Keratinocyte (primary cell): ENCODE measurements at regions not wholly inside any gene's neighbourhood (a gene's known extent, or its start where the extent isn't known, plus 50 kb on each side); places are given as distances from the start of the nearest gene placed in this dataset.
"Not testable (repeated sequence)": the region's sequence is repeated elsewhere in the genome, so short reads cannot be mapped to it uniquely, and the experiment has no call there.

Source experiments
- DNase-seq: peaks from one replicate; pipeline ENCODE4 v3.0.0-alpha.2; 2011; ENCODE audit warnings: low read depth, missing footprints, low spot score
- FAIRE-seq: peaks from 2 replicates; lab custom pipeline; 2011; peaks lifted over from hg19 to GRCh38; lab: Jason Lieb, UNC
- H2AFZ ChIP-seq: 2 replicates; pipeline ENCODE4 v1.6.0; 2012; ENCODE audit warnings: low read length, control low read depth, inconsistent platforms; ENCODE audit not compliant: control insufficient read depth
- H3K27ac ChIP-seq: 2 replicates; pipeline ENCODE4 v1.5.1; 2011; ENCODE audit warnings: low read length; ENCODE audit not compliant: control insufficient read depth, insufficient read depth
- H3K27me3 ChIP-seq: 3 replicates; pipeline ENCODE4 v1.6.0; 2011; ENCODE audit warnings: low read length; ENCODE audit not compliant: control insufficient read depth, insufficient read depth; ENCODE audit errors: extremely low read depth
- H3K36me3 ChIP-seq, 2 experiments: 2 replicates in 1 of 2; 3 replicates in 1 of 2; pipeline ENCODE4 v1.5.1; 2011; ENCODE audit warnings: low read length in 2 of 2, mild to moderate bottlenecking in 1 of 2; ENCODE audit not compliant: control insufficient read depth in 2 of 2, insufficient read depth in 2 of 2; ENCODE audit errors: extremely low read depth in 1 of 2
- H3K4me1 ChIP-seq: 3 replicates; pipeline ENCODE4 v1.5.1; 2011; ENCODE audit warnings: low read length; ENCODE audit not compliant: control insufficient read depth, insufficient read depth; ENCODE audit errors: extremely low read depth
- H3K4me2 ChIP-seq: 3 replicates; pipeline ENCODE4 v1.6.0; 2011; ENCODE audit warnings: low read depth, low read length; ENCODE audit not compliant: control insufficient read depth, insufficient read depth; ENCODE audit errors: extremely low read depth
- H3K4me3 ChIP-seq, 3 experiments: fragments of 200-600 bp in 1 of 3; sonication (generic) in 1 of 3; 2 replicates in 2 of 3; 3 replicates in 1 of 3; pipeline ENCODE4 v1.5.1; 2011 to 2016; ENCODE audit warnings: low read length in 3 of 3, mild to moderate bottlenecking in 3 of 3, control low read depth in 2 of 3, inconsistent platforms in 1 of 3, low read depth in 1 of 3, mixed read lengths in 1 of 3, mixed run types in 1 of 3, moderate library complexity in 1 of 3; ENCODE audit not compliant: control insufficient read depth in 2 of 3, insufficient read depth in 2 of 3; ENCODE audit errors: extremely low read depth in 1 of 3
- H3K79me2 ChIP-seq: 2 replicates; pipeline ENCODE4 v1.6.0; 2012; ENCODE audit warnings: low read length; ENCODE audit not compliant: control insufficient read depth, insufficient read depth
- H3K9ac ChIP-seq: 3 replicates; pipeline ENCODE4 v1.6.0; 2011; ENCODE audit warnings: low read length; ENCODE audit not compliant: control insufficient read depth, insufficient read depth; ENCODE audit errors: extremely low read depth
- H3K9me1 ChIP-seq: 3 replicates; pipeline ENCODE4 v1.6.0; 2011; ENCODE audit warnings: low read length; ENCODE audit not compliant: control insufficient read depth, insufficient read depth; ENCODE audit errors: extremely low read depth
- H3K9me3 ChIP-seq: 2 replicates; pipeline ENCODE4 v1.5.1; 2012; ENCODE audit warnings: low read depth, low read length; ENCODE audit not compliant: control insufficient read depth
- H4K20me1 ChIP-seq: 3 replicates; pipeline ENCODE4 v1.6.0; 2011; ENCODE audit warnings: low read length; ENCODE audit not compliant: control insufficient read depth, insufficient read depth; ENCODE audit errors: extremely low read depth
- dilution Hi-C: fragments of 300-500 bp; cut with MboI; formaldehyde crosslinking; loops from one replicate; pipeline ENCODE4 v1.7.0; 2020; ENCODE audit warnings: low sequenced_read_pairs; ENCODE audit not compliant: extremely low pct_ligation_motif_present

DNA sequence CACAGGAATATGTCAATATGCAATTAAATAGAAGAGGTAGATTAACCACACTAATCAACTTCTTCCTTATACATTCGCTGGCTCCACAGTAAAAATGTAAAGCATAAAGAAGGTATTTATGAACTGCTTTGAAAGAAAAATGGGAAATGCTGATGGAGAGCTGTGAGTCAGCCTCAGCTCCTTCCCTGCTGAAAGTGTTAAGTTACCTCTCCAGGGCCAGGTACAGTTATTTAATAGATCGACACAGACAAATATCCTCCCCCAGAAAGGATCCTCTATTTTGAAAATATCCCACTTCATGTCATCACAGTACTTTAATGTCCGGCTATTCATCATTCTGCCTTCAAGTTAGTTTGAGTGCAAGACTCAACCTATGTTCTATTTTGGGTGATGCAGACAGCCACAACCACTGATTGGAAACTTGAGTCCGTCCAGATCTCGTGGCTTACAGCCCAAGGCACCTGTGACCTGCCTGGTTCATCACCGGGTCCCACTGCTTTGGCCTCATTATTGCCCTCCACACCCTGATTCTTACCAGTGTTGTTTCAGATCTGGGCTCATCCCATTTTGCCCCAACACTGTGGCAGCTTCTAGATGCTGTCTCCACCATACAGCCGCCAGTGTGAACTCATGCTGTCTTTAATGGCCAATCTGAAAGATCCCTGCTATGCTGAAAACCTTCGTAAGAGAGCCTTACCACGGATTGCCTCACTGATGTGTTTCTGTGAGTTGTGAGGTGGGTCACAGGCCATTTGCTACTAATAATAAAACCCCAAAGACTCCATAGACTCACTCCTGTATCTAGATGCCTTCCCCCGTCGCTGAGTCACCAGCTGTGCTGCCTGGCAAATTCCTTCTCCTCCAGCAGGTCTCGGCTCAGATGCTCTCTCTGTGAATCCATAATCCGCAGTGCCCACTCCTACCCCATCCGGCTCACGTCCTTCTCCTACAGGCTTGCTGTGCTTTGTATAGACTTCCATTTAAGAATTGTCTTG, 56.2 kb upstream of the DDAH1 start:
- not testable (repeated sequence) for H3K27ac ChIP-seq
- peak; percentile 83 for FAIRE-seq

DNA sequence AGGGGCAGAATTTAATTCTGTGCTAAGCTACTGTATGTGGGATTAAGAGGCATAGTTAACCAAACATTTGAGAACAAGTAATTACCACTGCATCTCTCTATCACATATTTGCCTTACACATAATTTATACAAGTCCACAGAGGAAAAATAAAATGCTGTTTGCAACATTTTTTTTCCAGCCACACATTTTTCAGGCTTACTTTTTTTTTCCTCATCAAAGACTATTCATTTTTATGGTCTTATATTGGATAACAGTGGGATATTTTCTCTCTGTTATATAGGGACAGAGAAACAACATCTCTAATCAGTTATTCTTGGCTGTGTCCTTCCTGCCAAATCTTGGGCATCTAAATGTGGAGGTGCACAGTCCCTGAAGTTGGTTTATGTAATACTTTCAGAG, 57.5 kb upstream of the DDAH1 start:
- DNase-seq, H3K4me3 ChIP-seq, H3K27me3 ChIP-seq, H3K9ac ChIP-seq, H3K9me3 ChIP-seq, H2AFZ ChIP-seq, H3K27ac ChIP-seq, H3K4me1 ChIP-seq, FAIRE-seq, dilution Hi-C loops, H4K20me1 ChIP-seq, H3K79me2 ChIP-seq, H3K9me1 ChIP-seq, H3K36me3 ChIP-seq, H3K4me2 ChIP-seq: not testable (repeated sequence)

More for the DNA sequence above, 56.2 kb upstream of the DDAH1 start:
- H3K27me3 ChIP-seq, H3K36me3 ChIP-seq, H4K20me1 ChIP-seq, DNase-seq, H3K9me1 ChIP-seq, H3K9me3 ChIP-seq, H3K4me1 ChIP-seq, dilution Hi-C loops, H3K79me2 ChIP-seq, H3K4me2 ChIP-seq, H3K9ac ChIP-seq, H2AFZ ChIP-seq, H3K4me3 ChIP-seq: not testable (repeated sequence)

DNA sequence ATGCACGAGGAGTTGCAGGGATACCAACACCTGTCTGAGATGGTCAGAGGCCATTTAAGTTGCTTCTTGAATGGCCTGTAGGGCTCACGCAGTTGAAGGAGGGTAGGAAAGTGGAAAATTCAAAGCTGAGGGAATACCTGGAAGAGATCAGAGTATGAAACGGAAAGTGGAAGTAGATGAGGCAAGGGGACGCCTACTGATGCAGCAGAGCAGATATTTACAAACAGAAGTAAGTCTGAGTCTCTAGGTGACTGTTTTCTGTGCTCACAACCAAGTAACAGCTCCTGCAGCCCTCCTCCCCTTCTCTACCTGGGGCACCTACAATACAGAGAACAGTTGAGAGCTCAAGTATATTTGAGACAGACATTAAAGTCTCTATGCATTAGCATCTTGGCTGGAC, 57.5 kb upstream of the CCN1 start:
- H2AFZ ChIP-seq, H3K9ac ChIP-seq, H3K4me3 ChIP-seq, H3K27ac ChIP-seq, H3K9me1 ChIP-seq, H3K36me3 ChIP-seq, H3K4me2 ChIP-seq, H3K27me3 ChIP-seq, dilution Hi-C loops, FAIRE-seq, H3K9me3 ChIP-seq, DNase-seq, H4K20me1 ChIP-seq, H3K79me2 ChIP-seq, H3K4me1 ChIP-seq: not testable (repeated sequence)

DNA sequence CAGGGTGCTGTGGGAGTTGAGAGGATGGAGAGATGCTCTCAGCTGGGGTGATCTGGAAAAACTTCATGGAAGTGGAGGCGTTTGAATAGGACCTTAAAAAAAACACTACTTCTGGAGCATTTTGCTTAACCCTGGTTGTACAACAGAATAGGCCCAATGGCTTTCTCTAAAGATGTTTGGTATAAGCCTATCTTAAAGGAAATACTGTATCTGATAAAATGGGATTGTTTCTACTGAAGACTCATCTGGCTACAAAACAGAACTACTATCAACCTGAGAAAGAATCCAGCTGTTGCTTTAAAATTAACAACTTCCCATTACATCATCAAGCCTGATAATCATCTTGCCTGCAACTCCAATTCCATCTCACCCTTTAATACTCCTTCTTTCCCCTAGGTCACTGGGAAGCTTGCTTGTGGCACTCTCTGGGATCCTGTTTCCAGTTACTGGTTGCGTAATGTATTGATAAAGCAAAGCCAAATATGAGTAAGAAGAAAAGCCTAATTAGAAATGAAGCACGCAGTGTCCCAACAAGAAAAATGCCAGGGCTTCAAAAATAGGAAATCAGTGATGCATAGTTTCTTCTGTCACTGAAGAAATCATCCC, 56.2 kb upstream of the CCN1 start:
- H3K79me2 ChIP-seq, H4K20me1 ChIP-seq, DNase-seq, H3K4me1 ChIP-seq, H3K9me1 ChIP-seq, H3K9me3 ChIP-seq, H3K27me3 ChIP-seq, H3K27ac ChIP-seq, H3K4me3 ChIP-seq, H3K4me2 ChIP-seq, H2AFZ ChIP-seq, dilution Hi-C loops, H3K36me3 ChIP-seq, H3K9ac ChIP-seq: not testable (repeated sequence)
- peak; percentile 13 for FAIRE-seq

DNA sequence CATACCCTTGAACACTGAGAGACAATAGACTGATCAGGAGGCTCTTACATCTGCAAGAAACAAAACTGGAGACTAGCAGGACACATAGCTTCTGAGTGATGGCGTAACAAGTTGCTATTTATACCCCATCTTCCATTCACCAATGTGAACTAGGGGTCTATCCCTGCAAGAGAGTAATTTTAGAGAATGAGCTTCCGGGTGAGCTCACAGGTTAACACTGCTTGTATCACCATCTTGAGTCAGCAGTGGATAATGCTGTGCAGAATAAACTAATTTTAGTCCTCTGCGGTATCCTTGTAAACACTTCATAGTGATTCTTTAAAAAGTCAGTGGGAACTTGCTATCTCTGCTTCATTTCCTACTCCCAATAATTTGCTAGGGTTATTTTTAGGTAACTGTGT, 55.0 kb upstream of the CCN1 start:
- FAIRE-seq, dilution Hi-C loops, H4K20me1 ChIP-seq, H3K4me3 ChIP-seq, H3K36me3 ChIP-seq, H2AFZ ChIP-seq, H3K27ac ChIP-seq, H3K4me2 ChIP-seq, H3K9me1 ChIP-seq, DNase-seq, H3K9me3 ChIP-seq, H3K4me1 ChIP-seq, H3K79me2 ChIP-seq, H3K27me3 ChIP-seq, H3K9ac ChIP-seq: not testable (repeated sequence)
